HG03175 (cell line): ENCODE measurements at regions not wholly inside any gene's neighbourhood (a gene's known extent, or its start where the extent isn't known, plus 50 kb on each side); places are given as distances from the start of the nearest gene placed in this dataset.
"Not testable (repeated sequence)": the region's sequence is repeated elsewhere in the genome, so short reads cannot be mapped to it uniquely, and the experiment has no call there.

Experiments used
- ATAC-seq: cut with Tn5 transposase; IDR thresholded peaks from one replicate; pipeline ENCODE4 v1.9.1; 2021; ENCODE audit warnings: mild to moderate bottlenecking, moderate library complexity; ENCODE audit not compliant: unreplicated experiment

GRCh38 chr3:193040836-193041672 is 123.4 kb upstream of the MB21D2 start:
- ATAC-seq = peak; percentile 71

GRCh38 chr3:193046371-193046770 is 128.7 kb upstream of the MB21D2 start:
- ATAC-seq = no peak

GRCh38 chr3:193047461-193047860 is 129.8 kb upstream of the MB21D2 start:
- not testable (repeated sequence) for ATAC-seq

- ATAC-seq = no peak
Observed at GRCh38 chr3:193048127-193048526, 130.5 kb upstream of the MB21D2 start.

- no peak for ATAC-seq
Observed at GRCh38 chr3:193049935-193050334, 132.3 kb upstream of the MB21D2 start.

- no peak for ATAC-seq
Observed at GRCh38 chr3:193051314-193051713, 133.7 kb upstream of the MB21D2 start.

- ATAC-seq = no peak
Observed at GRCh38 chr3:193052354-193053045, 134.8 kb upstream of the MB21D2 start.

GRCh38 chr3:193053046-193053435 is 135.4 kb upstream of the MB21D2 start:
- no peak for ATAC-seq

- ATAC-seq = no peak
Observed at GRCh38 chr3:193055352-193055751, 137.7 kb upstream of the MB21D2 start.

- no peak for ATAC-seq
Observed at GRCh38 chr3:193057616-193058015, 140.0 kb upstream of the MB21D2 start.

- ATAC-seq = no peak
Observed at GRCh38 chr3:193060748-193061546, 143.3 kb upstream of the MB21D2 start.

- no peak for ATAC-seq
Observed at GRCh38 chr3:193068365-193068764, 150.7 kb upstream of the MB21D2 start.

GRCh38 chr3:193069732-193070131 is 152.1 kb upstream of the MB21D2 start:
- ATAC-seq = peak; percentile 69

GRCh38 chr3:193078996-193079753 is 161.5 kb upstream of the MB21D2 start:
- ATAC-seq = no peak

- ATAC-seq = no peak
Observed at GRCh38 chr3:193080821-193081365, 160.1 kb upstream of the PLAAT1 start.

GRCh38 chr3:193085655-193086054 is 155.4 kb upstream of the PLAAT1 start:
- no peak for ATAC-seq

GRCh38 chr3:193086681-193087080 is 154.3 kb upstream of the PLAAT1 start:
- ATAC-seq = no peak

- no peak for ATAC-seq
Observed at GRCh38 chr3:193087336-193087735, 153.7 kb upstream of the PLAAT1 start.

- no peak for ATAC-seq
Observed at GRCh38 chr3:193095366-193095765, 145.7 kb upstream of the PLAAT1 start.

- ATAC-seq = no peak
Observed at GRCh38 chr3:193096076-193096475, 144.9 kb upstream of the PLAAT1 start.
